Progenitor cell of endocrine pancreas (in vitro differentiated cells): ENCODE measurements at regions not wholly inside any gene's neighbourhood (a gene's known extent, or its start where the extent isn't known, plus 50 kb on each side); places are given as distances from the start of the nearest gene placed in this dataset.

Experiments
- DNase-seq: peaks from one replicate; pipeline ENCODE4 v3.0.0; 2021; ENCODE audit warnings: low spot score; ENCODE audit not compliant: unreplicated experiment
- H3K27ac Mint-ChIP-seq: 2 replicates; pipeline ENCODE4 v1.8.0; 2021; ENCODE audit warnings: mild to moderate bottlenecking, moderate library complexity, mixed read lengths
- H3K27me3 Mint-ChIP-seq: 2 replicates; pipeline ENCODE4 v1.8.0; 2021; ENCODE audit warnings: mixed read lengths
- H3K36me3 Mint-ChIP-seq: 2 replicates; pipeline ENCODE4 v1.8.0; 2022; ENCODE audit warnings: mixed read lengths; ENCODE audit not compliant: insufficient read depth
- H3K4me1 Mint-ChIP-seq: 2 replicates; pipeline ENCODE4 v1.8.0; 2021; ENCODE audit warnings: low read depth, mixed read lengths
- H3K4me3 Mint-ChIP-seq: 2 replicates; pipeline ENCODE4 v1.8.0; 2021; ENCODE audit warnings: low read depth, mild to moderate bottlenecking, moderate library complexity, mixed read lengths
- H3K9me3 Mint-ChIP-seq: 2 replicates; pipeline ENCODE4 v1.8.0; 2021; ENCODE audit warnings: low read depth, mixed read lengths
- TF ChIP-seq, protein P1 (sequence below): fragments of 200-600 bp; sonication (generic); IDR thresholded peaks from one replicate; pipeline ENCODE4 v1.5.0; 2021; ENCODE audit warnings: antibody characterized with exemption, mild to moderate bottlenecking; ENCODE audit not compliant: unreplicated experiment

DNA sequence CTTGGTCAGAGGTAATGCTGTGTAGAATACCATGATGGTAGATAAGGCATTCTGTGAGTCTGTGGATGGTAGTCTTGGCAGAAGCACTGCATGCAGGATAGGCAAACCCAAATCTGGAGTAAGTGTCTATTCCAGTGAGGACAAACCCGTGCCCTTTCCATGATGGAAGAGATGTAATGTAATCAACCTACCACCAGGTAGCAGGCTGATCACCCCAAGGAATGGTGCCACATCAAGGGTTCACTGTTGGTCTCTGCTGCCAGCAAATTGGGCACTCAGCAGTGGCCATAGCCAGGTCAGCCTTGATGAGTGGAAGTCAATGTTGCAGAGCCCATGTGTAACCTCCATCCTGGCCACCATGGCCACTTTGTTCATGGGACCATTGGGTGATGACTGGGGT, 155.0 kb downstream of the RAP2A start:
- no peaks in the 10 kb centered on the region for H3K27me3 Mint-ChIP-seq
- DNase-seq: no peak
- TF ChIP-seq, protein P1, sequence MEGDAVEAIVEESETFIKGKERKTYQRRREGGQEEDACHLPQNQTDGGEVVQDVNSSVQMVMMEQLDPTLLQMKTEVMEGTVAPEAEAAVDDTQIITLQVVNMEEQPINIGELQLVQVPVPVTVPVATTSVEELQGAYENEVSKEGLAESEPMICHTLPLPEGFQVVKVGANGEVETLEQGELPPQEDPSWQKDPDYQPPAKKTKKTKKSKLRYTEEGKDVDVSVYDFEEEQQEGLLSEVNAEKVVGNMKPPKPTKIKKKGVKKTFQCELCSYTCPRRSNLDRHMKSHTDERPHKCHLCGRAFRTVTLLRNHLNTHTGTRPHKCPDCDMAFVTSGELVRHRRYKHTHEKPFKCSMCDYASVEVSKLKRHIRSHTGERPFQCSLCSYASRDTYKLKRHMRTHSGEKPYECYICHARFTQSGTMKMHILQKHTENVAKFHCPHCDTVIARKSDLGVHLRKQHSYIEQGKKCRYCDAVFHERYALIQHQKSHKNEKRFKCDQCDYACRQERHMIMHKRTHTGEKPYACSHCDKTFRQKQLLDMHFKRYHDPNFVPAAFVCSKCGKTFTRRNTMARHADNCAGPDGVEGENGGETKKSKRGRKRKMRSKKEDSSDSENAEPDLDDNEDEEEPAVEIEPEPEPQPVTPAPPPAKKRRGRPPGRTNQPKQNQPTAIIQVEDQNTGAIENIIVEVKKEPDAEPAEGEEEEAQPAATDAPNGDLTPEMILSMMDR: no peak
- peaks cover 4% of the 10 kb centered on the region for H3K9me3 Mint-ChIP-seq
- no peak overlapping the region for H3K27ac Mint-ChIP-seq
- H3K4me1 Mint-ChIP-seq: peaks cover 3% of the 10 kb centered on the region
- no peaks in the 10 kb centered on the region for H3K36me3 Mint-ChIP-seq
- H3K4me3 Mint-ChIP-seq: no peak overlapping the region

DNA sequence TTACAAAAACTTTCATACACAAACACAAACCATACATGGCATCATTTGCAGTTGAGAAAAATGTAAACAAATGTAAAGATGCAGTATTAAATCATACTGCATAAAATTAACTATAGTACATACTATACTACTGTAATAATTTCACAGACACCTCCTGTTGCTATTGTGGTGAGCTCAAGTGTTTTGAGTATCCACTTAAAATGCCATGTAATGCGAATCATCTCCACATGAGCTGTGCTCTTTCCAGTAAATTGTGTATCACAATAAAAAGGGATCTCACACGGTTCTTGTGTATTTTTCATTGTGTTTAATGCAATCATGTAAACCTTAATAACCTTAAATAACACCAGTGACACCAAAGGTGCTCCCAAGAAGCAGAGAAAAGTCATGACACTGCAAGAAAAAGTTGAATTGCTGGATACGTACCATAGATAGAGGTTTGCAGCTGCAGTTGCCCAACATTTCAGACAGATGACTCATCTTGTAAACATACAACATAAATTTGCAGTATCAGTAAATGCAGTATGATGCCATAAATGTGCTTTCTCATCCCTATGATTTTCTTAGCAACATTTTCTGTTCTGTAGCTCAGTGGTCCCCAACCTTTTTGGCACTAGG, 166.6 kb downstream of the RAP2A start:
- Mint-ChIP-seq H3K9me3 (peaks cover 7% of the 10 kb centered on the region), H3K4me1 (no peaks in the 10 kb centered on the region), H3K4me3 (no peak overlapping the region), H3K36me3 (no peaks in the 10 kb centered on the region), H3K27me3 (no peaks in the 10 kb centered on the region), H3K27ac (no peak overlapping the region)
- TF ChIP-seq, protein P1: no peak
- DNase-seq: no peak

DNA sequence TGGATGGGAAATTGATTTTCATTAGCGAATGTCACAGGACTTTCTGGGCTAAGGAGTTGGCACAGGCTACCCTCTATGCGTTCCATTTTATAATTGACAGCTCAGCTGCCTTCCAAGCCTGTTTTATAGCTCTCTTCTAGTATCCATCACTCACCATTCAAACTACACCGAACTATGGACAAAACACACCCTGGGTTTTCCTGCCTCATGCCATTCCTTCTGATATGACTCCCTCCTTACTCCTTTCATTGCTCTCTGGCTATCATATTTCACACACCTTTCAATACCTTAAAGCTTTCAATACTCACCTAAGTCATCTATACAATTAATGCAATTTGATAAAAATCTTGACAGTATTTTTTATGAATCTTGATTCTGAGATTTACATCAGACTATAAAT, 181.3 kb downstream of the RAP2A start:
- Mint-ChIP-seq H3K4me1 (no peaks in the 10 kb centered on the region), H3K4me3 (no peak overlapping the region), H3K36me3 (no peaks in the 10 kb centered on the region), H3K27ac (no peak overlapping the region), H3K9me3 (no peaks in the 10 kb centered on the region), H3K27me3 (peaks cover 3% of the 10 kb centered on the region)
- TF ChIP-seq, protein P1: no peak
- no peak for DNase-seq

DNA sequence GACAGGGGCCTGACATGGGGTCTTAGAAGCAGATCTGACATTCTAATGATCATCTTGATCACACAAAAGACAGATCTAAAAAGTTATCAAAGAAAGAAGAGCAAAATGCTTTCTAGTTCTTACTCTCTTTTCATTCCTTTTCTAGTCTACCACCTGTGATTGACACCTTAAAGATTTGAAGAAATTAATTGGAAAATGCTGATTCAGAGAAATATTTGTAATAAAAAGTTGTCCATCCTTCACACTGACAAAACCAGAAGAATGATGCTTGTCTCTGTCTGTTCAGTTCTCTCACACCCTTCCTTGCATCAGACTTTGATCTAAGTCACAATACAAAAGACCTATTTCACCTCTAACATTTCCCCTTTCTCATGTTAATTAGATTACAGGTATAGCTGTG, 182.4 kb downstream of the RAP2A start:
- H3K36me3 Mint-ChIP-seq: no peaks in the 10 kb centered on the region
- DNase-seq: no peak
- TF ChIP-seq, protein P1: no peak
- no peak overlapping the region for H3K4me3 Mint-ChIP-seq
- no peaks in the 10 kb centered on the region for H3K9me3 Mint-ChIP-seq
- no peaks in the 10 kb centered on the region for H3K4me1 Mint-ChIP-seq
- H3K27ac Mint-ChIP-seq: no peak overlapping the region
- peaks cover 10% of the 10 kb centered on the region for H3K27me3 Mint-ChIP-seq

DNA sequence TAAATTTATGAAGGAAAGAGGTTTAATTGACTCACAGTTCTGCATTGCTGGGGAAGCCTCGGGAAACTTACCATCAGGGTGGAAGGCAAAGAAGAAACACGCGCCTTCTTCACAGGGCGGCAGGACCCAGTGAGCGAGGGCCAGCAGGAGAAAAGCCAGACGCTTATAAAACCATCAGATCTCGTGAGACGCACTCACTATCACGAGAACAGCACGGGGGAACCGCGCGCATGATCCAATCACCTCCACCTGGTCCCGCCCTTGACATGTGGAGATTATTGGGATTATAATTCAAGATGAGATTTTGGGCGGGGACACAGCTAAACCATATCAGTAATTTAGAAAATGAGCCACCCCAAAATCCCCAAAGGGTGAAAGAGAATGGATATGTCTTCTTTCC, 187.1 kb downstream of the RAP2A start:
- H3K4me3 Mint-ChIP-seq: no peak overlapping the region
- TF ChIP-seq, protein P1: no peak
- H3K27me3 Mint-ChIP-seq: peaks cover 20% of the 10 kb centered on the region
- no peaks in the 10 kb centered on the region for H3K4me1 Mint-ChIP-seq
- H3K36me3 Mint-ChIP-seq: no peaks in the 10 kb centered on the region
- DNase-seq: no peak
- no peak overlapping the region for H3K27ac Mint-ChIP-seq
- H3K9me3 Mint-ChIP-seq: no peaks in the 10 kb centered on the region
